Mammary epithelial cell (primary cell): ENCODE measurements at regions not wholly inside any gene's neighbourhood (a gene's known extent, or its start where the extent isn't known, plus 50 kb on each side); places are given as distances from the start of the nearest gene placed in this dataset.

Experiments
- CTCF ChIP-seq, 2 donors: IDR thresholded peaks in 1 of 2; conservative IDR thresholded peaks in 1 of 2; 2 replicates each; pipeline ENCODE4 v1.5.1; 2011 to 2012; ENCODE audit warnings: inconsistent platforms in 2 of 2, low read length in 2 of 2, mild to moderate bottlenecking in 2 of 2, control low read depth in 1 of 2, low read depth in 1 of 2; ENCODE audit not compliant: insufficient read depth in 1 of 2; ENCODE audit errors: extremely low read depth in 1 of 2
- EZH2 ChIP-seq: IDR thresholded peaks from 2 replicates; pipeline ENCODE4 v1.6.1; 2012; ENCODE audit warnings: low read length, inconsistent platforms, borderline replicate concordance

DNA sequence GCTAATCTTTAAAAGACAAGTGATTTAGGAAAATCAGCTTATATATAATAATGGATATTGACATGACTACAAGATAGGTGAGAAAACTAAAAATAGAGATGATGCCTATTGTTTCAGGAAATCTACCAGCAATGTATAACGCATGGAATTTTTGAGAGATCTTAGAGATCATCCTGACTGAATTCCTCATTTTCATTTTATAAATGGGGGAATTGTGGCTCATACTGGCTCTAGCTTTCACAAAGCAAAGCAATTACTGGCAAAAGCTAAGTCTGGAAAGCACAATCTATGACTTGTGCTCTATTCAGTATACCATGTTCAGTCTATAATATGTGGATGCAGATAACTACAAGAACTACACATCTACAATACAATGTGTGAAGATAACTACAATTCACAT is 51.9 kb upstream of the FANCL start:
- no peak for TF ChIP-seq CTCF (conservative IDR thresholded peaks at IDR 0.05 in 1 of 2, IDR thresholded peaks at IDR 0.05 in 1 of 2; ENCODE audit: extremely low read depth in 1 of 2, insufficient read depth in 1 of 2, low read depth in 1 of 2, low read length in 2 of 2)
- no peak for TF ChIP-seq EZH2
